BLaER1 treated with 17β-estradiol and CSF1 and Interleukin-3, amounts not matched to agents 10 nM and 100 nM (cell line): ENCODE measurements at regions not wholly inside any gene's neighbourhood (a gene's known extent, or its start where the extent isn't known, plus 50 kb on each side); places are given as distances from the start of the nearest gene placed in this dataset.

Source experiments
- H3K27ac ChIP-seq, 11 experiments: shearing (Covaris generic); formaldehyde crosslinking; 2 replicates each; pipeline ENCODE4 v1.8.1; 2022
- H3K27me3 ChIP-seq, 11 experiments: shearing (Covaris generic); formaldehyde crosslinking; 2 replicates each; pipeline ENCODE4 v1.8.1; 2022
- H3K36me3 ChIP-seq, 11 experiments: shearing (Covaris generic); formaldehyde crosslinking; 2 replicates each; pipeline ENCODE4 v1.8.1; 2022
- H3K4me1 ChIP-seq, 10 experiments: shearing (Covaris generic); formaldehyde crosslinking; 2 replicates each; pipeline ENCODE4 v1.8.1; 2022
- H3K4me2 ChIP-seq, 11 experiments: shearing (Covaris generic); formaldehyde crosslinking; 2 replicates each; pipeline ENCODE4 v1.8.1; 2022
- H3K4me3 ChIP-seq, 10 experiments: shearing (Covaris generic); formaldehyde crosslinking; 2 replicates each; pipeline ENCODE4 v1.8.1; 2022
- H3K9ac ChIP-seq, 11 experiments: shearing (Covaris generic); formaldehyde crosslinking; 2 replicates each; pipeline ENCODE4 v1.8.1; 2022
- H3K9me3 ChIP-seq, 11 experiments: shearing (Covaris generic); formaldehyde crosslinking; replicated peaks in 1 of 11; 2 replicates each; pipeline ENCODE4 v1.8.1; 2022
- H4K20me1 ChIP-seq, 11 experiments: shearing (Covaris generic); formaldehyde crosslinking; 2 replicates each; pipeline ENCODE4 v1.8.1; 2022
- Cebpa-rat ChIP-seq, 11 experiments: shearing (Covaris generic); IDR thresholded peaks; 2 replicates each; pipeline ENCODE4 v1.8.1; 2022

- Histone ChIP-seq H3K4me3 (no peak overlapping the region), H4K20me1 (no peaks in the 10 kb centered on the region), H3K27me3 (no peaks in the 10 kb centered on the region), H3K4me1 (peaks cover 4 to 14% (median 6%) of the 10 kb centered on the region in 10 experiments; a peak in 14 of 20 replicates), H3K9ac (no peak overlapping the region), H3K9me3 (no peaks in the 10 kb centered on the region), H3K4me2 (peak overlapping the region; percentile 4 to 56 (median 20); a peak in 12 of 22 replicates), H3K36me3 (no peaks in the 10 kb centered on the region), H3K27ac (peak overlapping the region in 2 of 11 experiments; percentile 17 to 42; a peak in 2 of 22 replicates)
- no peak for TF ChIP-seq Cebpa-rat (IDR thresholded peaks at IDR 0.05)
Measured at GRCh38 chr15:93566762-93567161, 477.8 kb upstream of the RGMA start.

GRCh38 chr15:93565201-93565600 lies 476.2 kb upstream of the RGMA start:
- H3K4me1 ChIP-seq, result peaks cover 4 to 14% (median 6%) of the 10 kb centered on the region in 10 experiments; a peak in 14 of 20 replicates
- no peaks in the 10 kb centered on the region for H4K20me1 ChIP-seq
- TF ChIP-seq Cebpa-rat (IDR thresholded peaks at IDR 0.05), result no peak
- H3K36me3 ChIP-seq, result no peaks in the 10 kb centered on the region
- no peak overlapping the region for H3K27ac ChIP-seq
- H3K4me2 ChIP-seq, result no peak overlapping the region
- H3K27me3 ChIP-seq, result no peaks in the 10 kb centered on the region
- H3K4me3 ChIP-seq, result no peak overlapping the region
- no peak overlapping the region for H3K9ac ChIP-seq
- H3K9me3 ChIP-seq, result peaks cover 0 to 7% (median 3%) of the 10 kb centered on the region in 11 experiments; a peak in 8 of 22 replicates

- no peak for TF ChIP-seq Cebpa-rat (IDR thresholded peaks at IDR 0.05)
- no peaks in the 10 kb centered on the region for H3K36me3 ChIP-seq
- H4K20me1 ChIP-seq, result no peaks in the 10 kb centered on the region
- no peaks in the 10 kb centered on the region for H3K27me3 ChIP-seq
- peaks cover 4 to 14% (median 6%) of the 10 kb centered on the region in 10 experiments; a peak in 14 of 20 replicates for H3K4me1 ChIP-seq
- H3K9me3 ChIP-seq, result peaks cover 0 to 10% (median 4%) of the 10 kb centered on the region in 11 experiments; a peak in 8 of 22 replicates
- H3K27ac ChIP-seq, result no peak overlapping the region
- H3K4me2 ChIP-seq, result no peak overlapping the region
- H3K4me3 ChIP-seq, result no peak overlapping the region
- no peak overlapping the region for H3K9ac ChIP-seq
Measured at GRCh38 chr15:93563218-93563617, 474.2 kb upstream of the RGMA start.

- Histone ChIP-seq H3K4me2 (no peak overlapping the region), H3K4me1 (peaks cover 4 to 14% (median 6%) of the 10 kb centered on the region in 10 experiments; a peak in 14 of 20 replicates), H4K20me1 (no peaks in the 10 kb centered on the region), H3K9ac (no peak overlapping the region), H3K9me3 (peaks cover 0 to 10% (median 4%) of the 10 kb centered on the region in 11 experiments; a peak in 8 of 22 replicates), H3K27ac (no peak overlapping the region), H3K36me3 (no peaks in the 10 kb centered on the region), H3K27me3 (no peaks in the 10 kb centered on the region), H3K4me3 (no peak overlapping the region)
- TF ChIP-seq Cebpa-rat (IDR thresholded peaks at IDR 0.05), result no peak
Measured at GRCh38 chr15:93562395-93563123, 473.5 kb upstream of the RGMA start.

- Histone ChIP-seq H3K4me1 (no peaks in the 10 kb centered on the region), H3K36me3 (no peaks in the 10 kb centered on the region), H3K4me2 (no peak overlapping the region), H3K27ac (no peak overlapping the region), H4K20me1 (no peaks in the 10 kb centered on the region), H3K4me3 (no peak overlapping the region), H3K9ac (no peak overlapping the region), H3K9me3 (peaks cover 6 to 16% (median 9%) of the 10 kb centered on the region in 11 experiments; a peak in 13 of 22 replicates), H3K27me3 (no peaks in the 10 kb centered on the region)
- no peak for TF ChIP-seq Cebpa-rat (IDR thresholded peaks at IDR 0.05)
Measured at GRCh38 chr15:93557696-93558095, 468.7 kb upstream of the RGMA start.

GRCh38 chr15:93553167-93553935 lies 464.3 kb upstream of the RGMA start:
- Histone ChIP-seq H3K36me3 (no peaks in the 10 kb centered on the region), H3K9me3 (peaks cover 0 to 11% (median 6%) of the 10 kb centered on the region in 11 experiments; a peak in 9 of 22 replicates), H3K4me1 (no peaks in the 10 kb centered on the region), H3K4me3 (no peak overlapping the region), H3K4me2 (no peak overlapping the region), H3K27ac (no peak overlapping the region), H4K20me1 (no peaks in the 10 kb centered on the region), H3K27me3 (no peaks in the 10 kb centered on the region), H3K9ac (no peak overlapping the region)
- no peak for TF ChIP-seq Cebpa-rat (IDR thresholded peaks at IDR 0.05)

- no peak for TF ChIP-seq Cebpa-rat (IDR thresholded peaks at IDR 0.05)
- Histone ChIP-seq H3K4me1 (no peaks in the 10 kb centered on the region), H3K27ac (no peak overlapping the region)
Measured at GRCh38 chr15:93543093-93543492, 454.1 kb upstream of the RGMA start.

GRCh38 chr15:93527374-93528050 lies 438.5 kb upstream of the RGMA start:
- Histone ChIP-seq H3K27me3 (no peaks in the 10 kb centered on the region), H3K4me3 (no peak overlapping the region), H3K4me1 (no peaks in the 10 kb centered on the region), H3K36me3 (no peaks in the 10 kb centered on the region), H3K9ac (no peak overlapping the region), H3K9me3 (no peaks in the 10 kb centered on the region), H3K27ac (no peak overlapping the region), H4K20me1 (no peaks in the 10 kb centered on the region), H3K4me2 (no peak overlapping the region)
- TF ChIP-seq Cebpa-rat (IDR thresholded peaks at IDR 0.05), result no peak

More at GRCh38 chr15:93543093-93543492, 454.1 kb upstream of the RGMA start:
- H3K4me2 ChIP-seq, result no peak overlapping the region
- H3K4me3 ChIP-seq, result no peak overlapping the region
- no peaks in the 10 kb centered on the region for H3K36me3 ChIP-seq
- no peaks in the 10 kb centered on the region for H4K20me1 ChIP-seq
- no peak overlapping the region for H3K9ac ChIP-seq
- H3K27me3 ChIP-seq, result no peaks in the 10 kb centered on the region
- H3K9me3 ChIP-seq, result peaks cover 8 to 13% (median 11%) of the 10 kb centered on the region in 11 experiments; a peak in 20 of 22 replicates

- Histone ChIP-seq H3K27ac (no peak overlapping the region), H3K36me3 (no peaks in the 10 kb centered on the region), H3K4me1 (no peaks in the 10 kb centered on the region), H3K9ac (no peak overlapping the region), H3K9me3 (no peaks in the 10 kb centered on the region), H3K4me2 (no peak overlapping the region), H3K27me3 (no peaks in the 10 kb centered on the region), H4K20me1 (no peaks in the 10 kb centered on the region), H3K4me3 (no peak overlapping the region)
- no peak for TF ChIP-seq Cebpa-rat (IDR thresholded peaks at IDR 0.05)
Measured at GRCh38 chr15:93524432-93524831, 435.4 kb upstream of the RGMA start.
